HEK293 (cell line): ENCODE measurements at regions not wholly inside any gene's neighbourhood (a gene's known extent, or its start where the extent isn't known, plus 50 kb on each side); places are given as distances from the start of the nearest gene placed in this dataset.

ENCODE experiments used
- CTCF ChIA-PET: fragments of 350-600 bp; formaldehyde crosslinking; extraction: SDS; loops from one replicate; lab custom pipeline; 2021; ENCODE audit warnings: antibody characterized with exemption; lab: Yijun Ruan, JAX
- POLR2A ChIA-PET: fragments of 300-600 bp; formaldehyde crosslinking; extraction: SDS; loops from one replicate; lab custom pipeline; 2020; ENCODE audit warnings: antibody characterized with exemption, inconsistent platforms; lab: Yijun Ruan, JAX
- H3K27ac ChIP-seq: fragments of 200-500 bp; sonication (Bioruptor generic); 2 replicates; pipeline ENCODE4 v1.5.1; 2014; ENCODE audit warnings: low read depth, low read length, control low read depth, inconsistent platforms; ENCODE audit errors: extremely low read depth
- H3K36me3 ChIP-seq, 2 experiments: fragments of 200-500 bp in 1 of 2; sonication (Bioruptor generic) in 1 of 2; 1 replicate in 1 of 2; 2 replicates in 1 of 2; pipeline ENCODE4 v1.5.1; 2014 to 2017; ENCODE audit warnings: inconsistent platforms in 2 of 2, low read length in 2 of 2; ENCODE audit not compliant: control insufficient read depth in 2 of 2, insufficient read depth in 1 of 2
- H3K4me1 ChIP-seq: fragments of 200-500 bp; sonication (Bioruptor generic); 2 replicates; pipeline ENCODE4 v1.5.1; 2014; ENCODE audit warnings: mild to moderate bottlenecking, low read length, inconsistent platforms; ENCODE audit not compliant: control insufficient read depth, insufficient read depth
- H3K4me3 ChIP-seq: 2 replicates; pipeline ENCODE4 v1.5.1; 2011; ENCODE audit warnings: low read depth, mild to moderate bottlenecking, control low read depth, low read length, moderate library complexity
- H3K9me3 ChIP-seq: fragments of 200-500 bp; sonication (Bioruptor generic); 2 replicates; pipeline ENCODE4 v1.5.1; 2014; ENCODE audit warnings: low read depth, low read length, inconsistent platforms; ENCODE audit not compliant: control insufficient read depth, insufficient read depth
- CTCF ChIP-seq: fragments of 450-650 bp; formaldehyde crosslinking; IDR thresholded peaks from 2 replicates; pipeline ENCODE4 v1.5.1; 2016; ENCODE audit warnings: missing biosample characterization, missing genetic modification characterization
- EGR2 ChIP-seq: fragments of 450-650 bp; formaldehyde crosslinking; IDR thresholded peaks from 2 replicates; pipeline ENCODE4 v1.5.1; 2016; ENCODE audit warnings: low read depth, missing biosample characterization, missing genetic modification characterization
- GLI2 ChIP-seq: fragments of 450-650 bp; formaldehyde crosslinking; IDR thresholded peaks from 2 replicates; pipeline ENCODE4; 2017; ENCODE audit warnings: missing biosample characterization, missing genetic modification characterization, low read depth, borderline replicate concordance
- GLIS1 ChIP-seq: fragments of 450-650 bp; formaldehyde crosslinking; IDR thresholded peaks from 2 replicates; pipeline ENCODE4 v1.5.1; 2016; ENCODE audit warnings: missing biosample characterization, missing genetic modification characterization
- HIC1 ChIP-seq: fragments of 450-650 bp; formaldehyde crosslinking; IDR thresholded peaks from 2 replicates; pipeline ENCODE4 v1.5.1; 2016; ENCODE audit warnings: missing biosample characterization, missing genetic modification characterization
- MEIS1 ChIP-seq: sonication (generic); formaldehyde crosslinking; IDR thresholded peaks from 2 replicates; pipeline ENCODE4 v1.8.1; 2022; ENCODE audit warnings: missing genetic modification reagents, mild to moderate bottlenecking, borderline replicate concordance
- REPIN1 ChIP-seq: fragments of 450-650 bp; formaldehyde crosslinking; IDR thresholded peaks from 2 replicates; pipeline ENCODE4 v1.5.1; 2017; ENCODE audit warnings: missing biosample characterization, missing genetic modification characterization, low read depth
- ZBTB49 ChIP-seq: fragments of 450-650 bp; formaldehyde crosslinking; IDR thresholded peaks from 2 replicates; pipeline ENCODE4 v1.5.1; 2016; ENCODE audit warnings: missing biosample characterization, missing genetic modification characterization, low read depth
- ZNF146 ChIP-seq: fragments of 450-650 bp; formaldehyde crosslinking; IDR thresholded peaks from 2 replicates; pipeline ENCODE4 v1.5.1; 2016; ENCODE audit warnings: missing biosample characterization, missing genetic modification characterization
- ZNF155 ChIP-seq: fragments of 450-650 bp; formaldehyde crosslinking; IDR thresholded peaks from 2 replicates; pipeline ENCODE4 v1.5.1; 2016; ENCODE audit warnings: missing biosample characterization, missing genetic modification characterization
- ZNF174 ChIP-seq: fragments of 450-650 bp; formaldehyde crosslinking; IDR thresholded peaks from 2 replicates; pipeline ENCODE4 v1.5.0; 2017; ENCODE audit warnings: missing biosample characterization, mild to moderate bottlenecking, missing genetic modification characterization
- ZNF24 ChIP-seq: fragments of 450-650 bp; formaldehyde crosslinking; IDR thresholded peaks from 2 replicates; pipeline ENCODE4 v1.5.1; 2016; ENCODE audit warnings: missing biosample characterization, missing genetic modification characterization
- ZNF280D ChIP-seq: fragments of 450-650 bp; formaldehyde crosslinking; IDR thresholded peaks from 2 replicates; pipeline ENCODE4 v1.5.1; 2016; ENCODE audit warnings: missing biosample characterization, missing genetic modification characterization
- ZNF324 ChIP-seq: fragments of 450-650 bp; formaldehyde crosslinking; IDR thresholded peaks from 2 replicates; pipeline ENCODE4 v1.5.1; 2016; ENCODE audit warnings: missing biosample characterization, missing genetic modification characterization
- ZNF521 ChIP-seq: fragments of 450-650 bp; formaldehyde crosslinking; IDR thresholded peaks from 2 replicates; pipeline ENCODE4 v1.5.1; 2017; ENCODE audit warnings: missing biosample characterization, mild to moderate bottlenecking, missing genetic modification characterization
- ZNF610 ChIP-seq: fragments of 450-650 bp; formaldehyde crosslinking; IDR thresholded peaks from 2 replicates; pipeline ENCODE4 v1.5.1; 2016; ENCODE audit warnings: missing biosample characterization, missing genetic modification characterization, borderline replicate concordance
- ZNF792 ChIP-seq: fragments of 450-650 bp; formaldehyde crosslinking; IDR thresholded peaks from 2 replicates; pipeline ENCODE4 v1.5.1; 2016; ENCODE audit warnings: missing biosample characterization, missing genetic modification characterization
- ZNF843 ChIP-seq: fragments of 450-650 bp; formaldehyde crosslinking; IDR thresholded peaks from 2 replicates; pipeline ENCODE4 v1.5.1; 2016; ENCODE audit warnings: missing biosample characterization, missing genetic modification characterization
- ZSCAN30 ChIP-seq: fragments of 450-650 bp; IDR thresholded peaks from 2 replicates; pipeline ENCODE4 v1.5.1; 2018; ENCODE audit warnings: missing biosample characterization, mild to moderate bottlenecking, missing genetic modification characterization, moderate library complexity
- TF ChIP-seq, protein P1 (sequence below): fragments of 450-650 bp; IDR thresholded peaks from 2 replicates; pipeline ENCODE4 v1.5.1; 2018; ENCODE audit warnings: missing biosample characterization, missing genetic modification characterization
- TF ChIP-seq, protein P2 (sequence below): fragments of 450-650 bp; formaldehyde crosslinking; IDR thresholded peaks from 2 replicates; pipeline ENCODE4 v1.5.1; 2016; ENCODE audit warnings: missing biosample characterization, missing genetic modification characterization

DNA sequence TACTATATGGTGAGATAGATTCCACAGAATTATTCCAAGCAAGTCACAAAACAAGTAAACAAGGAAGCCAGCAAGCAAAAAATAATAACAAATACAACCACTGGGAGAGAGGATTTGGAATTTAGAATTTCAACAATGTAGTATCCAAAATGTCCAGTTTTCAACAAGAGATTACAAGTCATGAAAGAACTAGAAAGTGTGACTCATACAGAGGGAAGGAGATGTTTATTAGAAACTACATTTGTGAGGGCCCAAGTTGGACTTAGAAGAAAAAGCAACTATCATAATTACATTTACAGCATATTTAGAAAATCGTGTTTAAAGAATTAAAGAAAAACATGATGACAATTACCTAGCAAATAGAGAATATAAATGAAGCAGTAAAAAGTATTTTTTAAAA is 494.6 kb upstream of the ID4 start (continued):
- TF ChIP-seq GLIS1 (tag by site-specific recombination) (no peak), ZBTB49 (tag by site-specific recombination) (no peak), ZNF174 (tag by site-specific recombination) (no peak), HIC1 (tag by site-specific recombination) (no peak), ZNF521 (no peak), ZNF24 (tag by site-specific recombination) (no peak), ZNF792 (no peak), MEIS1 (no peak), ZNF610 (tag by site-specific recombination) (no peak)
- TF ChIP-seq, protein P1, sequence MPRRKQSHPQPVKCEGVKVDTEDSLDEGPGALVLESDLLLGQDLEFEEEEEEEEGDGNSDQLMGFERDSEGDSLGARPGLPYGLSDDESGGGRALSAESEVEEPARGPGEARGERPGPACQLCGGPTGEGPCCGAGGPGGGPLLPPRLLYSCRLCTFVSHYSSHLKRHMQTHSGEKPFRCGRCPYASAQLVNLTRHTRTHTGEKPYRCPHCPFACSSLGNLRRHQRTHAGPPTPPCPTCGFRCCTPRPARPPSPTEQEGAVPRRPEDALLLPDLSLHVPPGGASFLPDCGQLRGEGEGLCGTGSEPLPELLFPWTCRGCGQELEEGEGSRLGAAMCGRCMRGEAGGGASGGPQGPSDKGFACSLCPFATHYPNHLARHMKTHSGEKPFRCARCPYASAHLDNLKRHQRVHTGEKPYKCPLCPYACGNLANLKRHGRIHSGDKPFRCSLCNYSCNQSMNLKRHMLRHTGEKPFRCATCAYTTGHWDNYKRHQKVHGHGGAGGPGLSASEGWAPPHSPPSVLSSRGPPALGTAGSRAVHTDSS (tag by site-specific recombination) = no peak

DNA sequence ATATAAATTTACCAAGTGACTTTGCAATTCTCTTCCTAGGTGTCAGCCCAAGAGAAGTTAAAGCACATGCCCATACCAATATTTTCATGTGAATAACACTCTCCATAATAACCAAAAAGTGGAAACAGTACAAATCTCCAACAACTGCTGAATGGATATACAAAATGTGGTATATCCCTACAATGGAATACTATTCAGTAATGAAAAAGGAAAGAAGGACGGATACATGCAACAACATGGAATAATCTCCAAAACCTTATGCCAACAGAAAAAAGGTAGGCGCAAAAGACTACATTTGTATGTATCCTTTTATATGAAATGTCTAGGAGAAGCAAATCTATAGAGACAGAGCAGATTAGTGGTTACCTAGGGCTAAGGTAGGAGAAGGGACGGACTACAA is 487.7 kb upstream of the ID4 start:
- H3K36me3 ChIP-seq = no peaks in the 10 kb centered on the region
- H3K4me1 ChIP-seq = no peaks in the 10 kb centered on the region; the same call in 1 of the 2 replicates
- H3K4me3 ChIP-seq = no peak overlapping the region
- H3K9me3 ChIP-seq = no peaks in the 10 kb centered on the region; the same call in 1 of the 2 replicates
- TF ChIP-seq ZNF146 (tag by site-specific recombination) (peak; percentile 41; the same call in 1 of the 2 replicates), ZNF843 (no peak)
- ChIA-PET CTCF (no interaction called here), POLR2A (no interaction called here)
- H3K27ac ChIP-seq = no peak overlapping the region

DNA sequence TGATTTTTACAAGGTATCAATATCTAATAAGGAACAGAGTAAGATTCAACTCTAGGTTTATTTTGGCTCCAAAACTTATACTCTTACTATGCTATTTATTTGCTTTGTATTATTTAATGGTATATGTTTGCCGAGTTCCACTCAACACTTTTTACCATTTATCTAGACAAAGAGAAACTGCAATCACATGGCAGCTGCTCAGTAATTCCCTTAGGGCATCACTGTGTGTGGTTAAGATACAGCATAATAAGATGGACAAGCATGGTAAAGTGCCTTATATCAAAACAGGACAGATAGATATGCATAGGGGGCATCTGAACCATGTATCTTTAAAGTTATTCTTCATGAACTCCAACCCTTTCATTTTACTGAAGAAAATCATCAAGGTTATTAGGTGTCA is 483.0 kb upstream of the ID4 start:
- ChIA-PET POLR2A (no interaction called here), CTCF (no interaction called here)
- no peaks in the 10 kb centered on the region; the same call in 1 of the 2 replicates for H3K4me1 ChIP-seq
- H3K36me3 ChIP-seq = no peaks in the 10 kb centered on the region
- no peaks in the 10 kb centered on the region; the same call in 1 of the 2 replicates for H3K9me3 ChIP-seq
- H3K4me3 ChIP-seq = no peak overlapping the region
- no peak overlapping the region for H3K27ac ChIP-seq
- TF ChIP-seq REPIN1 (tag by site-specific recombination) (no peak), EGR2 (tag by site-specific recombination) (no peak), ZNF280D (no peak), CTCF (tag by site-specific recombination) (no peak), ZSCAN30 (tag by site-specific recombination) (no peak), GLI2 (tag by site-specific recombination) (no peak), ZNF324 (tag by site-specific recombination) (no peak), ZNF155 (tag by site-specific recombination) (no peak)
- TF ChIP-seq, protein P2, sequence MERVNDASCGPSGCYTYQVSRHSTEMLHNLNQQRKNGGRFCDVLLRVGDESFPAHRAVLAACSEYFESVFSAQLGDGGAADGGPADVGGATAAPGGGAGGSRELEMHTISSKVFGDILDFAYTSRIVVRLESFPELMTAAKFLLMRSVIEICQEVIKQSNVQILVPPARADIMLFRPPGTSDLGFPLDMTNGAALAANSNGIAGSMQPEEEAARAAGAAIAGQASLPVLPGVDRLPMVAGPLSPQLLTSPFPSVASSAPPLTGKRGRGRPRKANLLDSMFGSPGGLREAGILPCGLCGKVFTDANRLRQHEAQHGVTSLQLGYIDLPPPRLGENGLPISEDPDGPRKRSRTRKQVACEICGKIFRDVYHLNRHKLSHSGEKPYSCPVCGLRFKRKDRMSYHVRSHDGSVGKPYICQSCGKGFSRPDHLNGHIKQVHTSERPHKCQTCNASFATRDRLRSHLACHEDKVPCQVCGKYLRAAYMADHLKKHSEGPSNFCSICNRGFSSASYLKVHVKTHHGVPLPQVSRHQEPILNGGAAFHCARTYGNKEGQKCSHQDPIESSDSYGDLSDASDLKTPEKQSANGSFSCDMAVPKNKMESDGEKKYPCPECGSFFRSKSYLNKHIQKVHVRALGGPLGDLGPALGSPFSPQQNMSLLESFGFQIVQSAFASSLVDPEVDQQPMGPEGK (tag by site-specific recombination) = no peak
